SK-N-SH treated with all-trans-retinoic acid at 6 μM for 48 hours (cell line): ENCODE measurements at regions not wholly inside any gene's neighbourhood (a gene's known extent, or its start where the extent isn't known, plus 50 kb on each side); places are given as distances from the start of the nearest gene placed in this dataset.

ENCODE experiments used
- ATAC-seq: fragments of 200-7000 bp; cut with Tn5 transposase; 3 replicates; pipeline ENCODE4 v1.9.1; 2020; ENCODE audit warnings: mild to moderate bottlenecking, moderate library complexity
- ARNTL ChIP-seq: fragments of 450-650 bp; formaldehyde crosslinking; IDR thresholded peaks from 2 replicates; pipeline ENCODE4 v1.5.0; 2020; ENCODE audit warnings: low read depth, mild to moderate bottlenecking, moderate library complexity, borderline replicate concordance
- BACH2 ChIP-seq: fragments of 250-450 bp; sonication (Bioruptor Pico); IDR thresholded peaks from 2 replicates; pipeline ENCODE4 v1.9.0; 2021; ENCODE audit warnings: mild to moderate bottlenecking, borderline replicate concordance
- CREB5 ChIP-seq: fragments of 250-450 bp; sonication (Bioruptor Pico); IDR thresholded peaks from 2 replicates; pipeline ENCODE4 v1.5.1; 2020; ENCODE audit warnings: low read depth, mild to moderate bottlenecking, moderate library complexity
- CSDC2 ChIP-seq: fragments of 250-450 bp; sonication (Bioruptor Pico); IDR thresholded peaks from 2 replicates; pipeline ENCODE4 v1.5.0; 2020; ENCODE audit warnings: mild to moderate bottlenecking, moderate library complexity
- CSRNP3 ChIP-seq: fragments of 250-450 bp; sonication (Bioruptor Pico); IDR thresholded peaks from 2 replicates; pipeline ENCODE4 v1.5.1; 2021; ENCODE audit warnings: mild to moderate bottlenecking, moderate library complexity
- ESRRG ChIP-seq: fragments of 250-450 bp; sonication (Bioruptor Pico); IDR thresholded peaks from 2 replicates; pipeline ENCODE4 v1.6.1; 2021; ENCODE audit warnings: mild to moderate bottlenecking
- ISL1 ChIP-seq: fragments of 250-450 bp; sonication (Bioruptor Pico); IDR thresholded peaks from 2 replicates; pipeline ENCODE4 v2.1.2; 2022; ENCODE audit warnings: mild to moderate bottlenecking, moderate library complexity
- OSR1 ChIP-seq: fragments of 250-450 bp; sonication (Bioruptor Pico); IDR thresholded peaks from 2 replicates; pipeline ENCODE4 v1.8.0; 2022; ENCODE audit warnings: moderate library complexity, mild to moderate bottlenecking, inconsistent platforms
- PATZ1 ChIP-seq: fragments of 250-450 bp; sonication (Bioruptor Pico); IDR thresholded peaks from 2 replicates; pipeline ENCODE4 v1.8.0; 2020; ENCODE audit warnings: mild to moderate bottlenecking, moderate library complexity, borderline replicate concordance
- POU6F1 ChIP-seq: fragments of 250-450 bp; sonication (Bioruptor Pico); IDR thresholded peaks from 2 replicates; pipeline ENCODE4 v1.8.0; 2021; ENCODE audit warnings: low read depth, mild to moderate bottlenecking, moderate library complexity, borderline replicate concordance
- PPARA ChIP-seq: fragments of 250-450 bp; sonication (Bioruptor Pico); IDR thresholded peaks from 2 replicates; pipeline ENCODE4 v1.5.0; 2020; ENCODE audit warnings: mild to moderate bottlenecking, borderline replicate concordance
- RARB ChIP-seq: fragments of 250-450 bp; sonication (Bioruptor Pico); IDR thresholded peaks from 2 replicates; pipeline ENCODE4 v1.8.0; 2021; ENCODE audit warnings: mild to moderate bottlenecking, moderate library complexity
- SNAI2 ChIP-seq: fragments of 250-450 bp; sonication (Bioruptor Pico); IDR thresholded peaks from 2 replicates; pipeline ENCODE4 v1.5.0; 2020; ENCODE audit warnings: mild to moderate bottlenecking, moderate library complexity
- TCF4 ChIP-seq: fragments of 250-450 bp; sonication (Bioruptor Pico); IDR thresholded peaks from 2 replicates; pipeline ENCODE4 v1.8.0; 2021; ENCODE audit warnings: mild to moderate bottlenecking, moderate library complexity, borderline replicate concordance
- TOX ChIP-seq: fragments of 250-450 bp; sonication (Bioruptor Pico); IDR thresholded peaks from 2 replicates; pipeline ENCODE4 v1.8.0; 2021; ENCODE audit warnings: mild to moderate bottlenecking, moderate library complexity, borderline replicate concordance
- TSHZ2 ChIP-seq: fragments of 250-450 bp; sonication (Bioruptor Pico); IDR thresholded peaks from 2 replicates; pipeline ENCODE4 v1.5.0; 2020; ENCODE audit warnings: mild to moderate bottlenecking, moderate library complexity
- ZC3H10 ChIP-seq: fragments of 250-450 bp; sonication (Bioruptor Pico); IDR thresholded peaks from 2 replicates; pipeline ENCODE4 v1.5.1; 2021; ENCODE audit warnings: mild to moderate bottlenecking, moderate library complexity
- ZFP3 ChIP-seq: fragments of 250-450 bp; sonication (Bioruptor Pico); IDR thresholded peaks from 2 replicates; pipeline ENCODE4 v1.5.0; 2020; ENCODE audit warnings: mild to moderate bottlenecking, moderate library complexity
- ZFP30 ChIP-seq: fragments of 450-650 bp; formaldehyde crosslinking; IDR thresholded peaks from 2 replicates; pipeline ENCODE4 v1.5.0; 2022; ENCODE audit warnings: mild to moderate bottlenecking, moderate library complexity
- ZNF565 ChIP-seq: fragments of 450-650 bp; formaldehyde crosslinking; conservative IDR thresholded peaks from 2 replicates; pipeline ENCODE4 v1.5.0; 2020; ENCODE audit warnings: low read depth, mild to moderate bottlenecking, moderate library complexity
- ZNF70 ChIP-seq: fragments of 450-650 bp; formaldehyde crosslinking; IDR thresholded peaks from 2 replicates; pipeline ENCODE4 v1.5.0; 2020; ENCODE audit warnings: mild to moderate bottlenecking, moderate library complexity
- ZNF8 ChIP-seq: fragments of 450-650 bp; formaldehyde crosslinking; IDR thresholded peaks from 2 replicates; pipeline ENCODE4 v1.5.0; 2020; ENCODE audit warnings: mild to moderate bottlenecking, moderate library complexity

GRCh38 chr18:5817816-5818215, 77.5 kb downstream of the TMEM200C start (continued):
- TF ChIP-seq ISL1 (CRISPR knock-in tag) (no peak), CREB5 (CRISPR knock-in tag) (no peak), ZNF8 (CRISPR knock-in tag) (no peak), CSRNP3 (CRISPR knock-in tag) (no peak), ZNF70 (CRISPR knock-in tag) (no peak)

- TF ChIP-seq RARB (CRISPR knock-in tag) (no peak), TCF4 (no peak), POU6F1 (CRISPR knock-in tag) (no peak), ZNF8 (CRISPR knock-in tag) (no peak), PATZ1 (CRISPR knock-in tag) (no peak), ISL1 (CRISPR knock-in tag) (no peak), ESRRG (CRISPR knock-in tag) (no peak), BACH2 (CRISPR knock-in tag) (no peak), ZFP30 (CRISPR knock-in tag) (no peak), ZNF565 (no peak), PPARA (CRISPR knock-in tag) (no peak), TOX (CRISPR knock-in tag) (no peak), CSDC2 (CRISPR knock-in tag) (no peak), SNAI2 (CRISPR knock-in tag) (no peak), TSHZ2 (no peak), ZFP3 (CRISPR knock-in tag) (no peak)
- ATAC-seq: no peak
Observed at GRCh38 chr18:5806860-5807259, 88.5 kb downstream of the TMEM200C start.

- ATAC-seq: no peak
- no peak for TF ChIP-seq BACH2 (CRISPR knock-in tag)
- TF ChIP-seq POU6F1 (CRISPR knock-in tag): no peak
- no peak for TF ChIP-seq CREB5 (CRISPR knock-in tag)
- no peak for TF ChIP-seq CSRNP3 (CRISPR knock-in tag)
- no peak for TF ChIP-seq ESRRG (CRISPR knock-in tag)
- TF ChIP-seq ZC3H10: no peak
- TF ChIP-seq ZFP30 (CRISPR knock-in tag): no peak
- TF ChIP-seq OSR1 (CRISPR knock-in tag): no peak
- TF ChIP-seq ARNTL: no peak
- TF ChIP-seq, all 23 proteins: peak for 0
Observed at GRCh38 chr18:5787936-5788335, 107.4 kb downstream of the TMEM200C start.
